ENCODE measurements at regions not wholly inside any gene's neighbourhood (a gene's known extent, or its start where the extent isn't known, plus 50 kb on each side); places are given as distances from the start of the nearest gene placed in this dataset.

GRCh38 chr1:30509670-30510069 lies 213.7 kb downstream of the MATN1 start:
- TF ChIP-seq POLR2AphosphoS5 (IDR thresholded peaks at IDR 0.05) (no peak), POLR2A (IDR thresholded peaks at IDR 0.05) (no peak)
- TF ChIP-seq, protein P1, sequence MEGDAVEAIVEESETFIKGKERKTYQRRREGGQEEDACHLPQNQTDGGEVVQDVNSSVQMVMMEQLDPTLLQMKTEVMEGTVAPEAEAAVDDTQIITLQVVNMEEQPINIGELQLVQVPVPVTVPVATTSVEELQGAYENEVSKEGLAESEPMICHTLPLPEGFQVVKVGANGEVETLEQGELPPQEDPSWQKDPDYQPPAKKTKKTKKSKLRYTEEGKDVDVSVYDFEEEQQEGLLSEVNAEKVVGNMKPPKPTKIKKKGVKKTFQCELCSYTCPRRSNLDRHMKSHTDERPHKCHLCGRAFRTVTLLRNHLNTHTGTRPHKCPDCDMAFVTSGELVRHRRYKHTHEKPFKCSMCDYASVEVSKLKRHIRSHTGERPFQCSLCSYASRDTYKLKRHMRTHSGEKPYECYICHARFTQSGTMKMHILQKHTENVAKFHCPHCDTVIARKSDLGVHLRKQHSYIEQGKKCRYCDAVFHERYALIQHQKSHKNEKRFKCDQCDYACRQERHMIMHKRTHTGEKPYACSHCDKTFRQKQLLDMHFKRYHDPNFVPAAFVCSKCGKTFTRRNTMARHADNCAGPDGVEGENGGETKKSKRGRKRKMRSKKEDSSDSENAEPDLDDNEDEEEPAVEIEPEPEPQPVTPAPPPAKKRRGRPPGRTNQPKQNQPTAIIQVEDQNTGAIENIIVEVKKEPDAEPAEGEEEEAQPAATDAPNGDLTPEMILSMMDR (IDR thresholded peaks at IDR 0.05) = no peak
